ENCODE measurements at regions not wholly inside any gene's neighbourhood (a gene's known extent, or its start where the extent isn't known, plus 50 kb on each side); places are given as distances from the start of the nearest gene placed in this dataset.

DNA sequence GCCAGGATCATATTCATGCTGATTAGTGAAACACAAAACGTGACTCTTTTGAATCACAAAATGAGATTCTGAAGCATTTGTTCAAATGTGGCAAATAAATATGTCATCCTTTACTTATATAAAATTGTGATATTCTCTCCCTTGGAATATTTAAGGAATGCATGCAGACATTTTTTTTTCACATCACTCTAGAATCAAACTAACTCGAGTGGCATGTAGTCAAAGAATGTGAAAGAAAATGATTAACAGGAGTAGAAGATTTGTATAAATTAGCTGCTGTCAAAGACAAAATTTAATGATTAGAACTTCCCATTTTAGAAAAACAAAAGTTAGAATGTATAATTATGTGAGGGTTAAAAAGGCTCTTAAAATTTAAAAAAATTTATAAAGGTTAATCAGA lies 721.0 kb upstream of the FAM98A start:
- ChIA-PET POLR2A (ENCODE audit: partially characterized antibody) (no interaction called here), CTCF (ENCODE audit: partially characterized antibody) (interaction anchor here (0.7 to 0.9 kb wide), 2 partner anchors 114 to 1647 kb away, joined by 3 read pairs; no protein-coding TSS in a partner anchor)
- no peak overlapping the region for H4K91ac ChIP-seq (replicated peaks; ENCODE audit: insufficient read length, low read length)
- no peak overlapping the region for H2AK5ac ChIP-seq (ENCODE audit: low read depth, low read length)
- H3K14ac ChIP-seq (ENCODE audit: insufficient read length) = no peak overlapping the region
- H2BK5ac ChIP-seq (ENCODE audit: low read depth, low read length) = no peak overlapping the region
- H4K5ac ChIP-seq (ENCODE audit: insufficient read length, low read depth, low read length) = no peak overlapping the region
- no peak overlapping the region for H2AFZ ChIP-seq (ENCODE audit: low read length)
- no peaks in the 10 kb centered on the region for H3K23me2 ChIP-seq (ENCODE audit: low read depth, low read length)
- H2BK20ac ChIP-seq (ENCODE audit: low read length) = no peak overlapping the region
- no peak overlapping the region for H3K4me3 ChIP-seq (ENCODE audit: extremely low read depth in 1 of 4, insufficient read depth in 2 of 4, low read depth in 3 of 4, low read length in 4 of 4)
- H3K4me1 ChIP-seq (replicated peaks in 1 of 4; ENCODE audit: control insufficient read depth in 3 of 4, insufficient read depth in 4 of 4, low read length in 3 of 4) = no peaks in the 10 kb centered on the region
- no peak overlapping the region for H3K27ac ChIP-seq (ENCODE audit: low read depth, low read length)
- no peak for FAIRE-seq
- H3K18ac ChIP-seq (ENCODE audit: extremely low read depth, low read length) = no peak overlapping the region
- no peak for TF ChIP-seq SP2 (IDR thresholded peaks at IDR 0.05; ENCODE audit: low read length)
- H3K79me2 ChIP-seq (ENCODE audit: control insufficient read depth in 1 of 2, insufficient read depth in 2 of 2, low read length in 2 of 2) = no peaks in the 10 kb centered on the region
- H4K20me1 ChIP-seq (replicated peaks in 1 of 2; ENCODE audit: control insufficient read depth in 1 of 2, insufficient read depth in 2 of 2, low read length in 2 of 2) = no peaks in the 10 kb centered on the region
- H3K23ac ChIP-seq (ENCODE audit: insufficient read length) = no peak overlapping the region
- H3K36me3 ChIP-seq (ENCODE audit: control insufficient read depth in 2 of 4, insufficient read depth in 4 of 4, low read length in 3 of 4) = no peaks in the 10 kb centered on the region
- no peak overlapping the region for H2BK12ac ChIP-seq (ENCODE audit: low read depth, low read length)
- WGBS, 2 experiments (ENCODE audit: extremely low coverage in 1 of 2, insufficient coverage in 1 of 2, insufficient read length in 1 of 2, insufficient replicate concordance in 2 of 2, low coverage in 1 of 2, low lambda C conversion rate in 2 of 2, missing lambda C conversion rate in 1 of 2) = 95% methylated on average over 2 of the region's 2 CpGs; no CpG with 5 or more reads in 1 of the 2 experiments
- H3K9me3 ChIP-seq (ENCODE audit: insufficient read depth in 2 of 2, low read depth in 1 of 2, low read length in 1 of 2) = no peaks in the 10 kb centered on the region
- no peaks in the 10 kb centered on the region for H3K27me3 ChIP-seq (replicated peaks in 1 of 4; ENCODE audit: control insufficient read depth in 3 of 4, extremely low read depth in 1 of 4, insufficient read depth in 3 of 4, low read length in 3 of 4)
- H3K4me2 ChIP-seq (ENCODE audit: insufficient read depth in 1 of 2, low read depth in 2 of 2, low read length in 2 of 2) = no peak overlapping the region
- H3K79me1 ChIP-seq (ENCODE audit: low read depth, low read length) = no peaks in the 10 kb centered on the region
- no peak overlapping the region for H3K4ac ChIP-seq (replicated peaks; ENCODE audit: insufficient read length, low read depth, low read length)
- no peak overlapping the region for H2BK15ac ChIP-seq (ENCODE audit: low read length)
- H3K56ac ChIP-seq (replicated peaks; ENCODE audit: insufficient read length, low read depth, low read length) = no peak overlapping the region
- H3K9ac ChIP-seq (replicated peaks in 1 of 4; ENCODE audit: extremely low read depth in 1 of 4, low read depth in 3 of 4, low read length in 3 of 4) = no peak overlapping the region
- H2BK120ac ChIP-seq (replicated peaks; ENCODE audit: low read depth, low read length) = no peak overlapping the region
- DNase-seq (ENCODE audit: low read depth in 1 of 2, low spot score in 2 of 2) = no peak
- H4K8ac ChIP-seq (ENCODE audit: extremely low read depth, insufficient read depth, low read length) = no peak overlapping the region

Measured in H1 (cell line).